ENCODE measurements at regions not wholly inside any gene's neighbourhood (a gene's known extent, or its start where the extent isn't known, plus 50 kb on each side); places are given as distances from the start of the nearest gene placed in this dataset.

DNA sequence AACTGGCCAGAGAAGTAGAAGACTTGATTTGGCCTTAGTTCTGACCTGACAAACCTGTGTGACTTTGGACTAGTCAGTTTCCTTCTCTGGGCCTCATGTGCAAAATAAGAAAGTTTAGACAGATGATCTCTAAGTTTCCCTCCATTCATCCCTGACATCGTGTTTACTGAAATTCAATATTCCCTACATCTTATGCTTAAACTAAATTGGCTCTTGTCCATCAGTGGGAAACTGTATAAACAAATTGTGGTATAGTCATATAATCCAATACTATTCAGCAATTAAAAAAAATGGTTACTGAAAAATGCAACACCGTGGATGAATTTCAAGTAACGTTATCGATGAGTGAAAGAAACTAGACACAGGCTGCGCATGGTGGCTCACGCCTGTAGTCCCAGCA, 64.4 kb upstream of the HRH1 start:
- no peak for DNase-seq (ENCODE audit: low read depth in 2 of 2)

GRCh38 chr3:11090551-11090950, 63.7 kb upstream of the HRH1 start:
- DNase-seq (ENCODE audit: low read depth in 2 of 2): no peak

- DNase-seq (ENCODE audit: low read depth in 2 of 2): no peak
These were observed 63.2 kb upstream of the HRH1 start for GRCh38 chr3:11091088-11091590.

DNA sequence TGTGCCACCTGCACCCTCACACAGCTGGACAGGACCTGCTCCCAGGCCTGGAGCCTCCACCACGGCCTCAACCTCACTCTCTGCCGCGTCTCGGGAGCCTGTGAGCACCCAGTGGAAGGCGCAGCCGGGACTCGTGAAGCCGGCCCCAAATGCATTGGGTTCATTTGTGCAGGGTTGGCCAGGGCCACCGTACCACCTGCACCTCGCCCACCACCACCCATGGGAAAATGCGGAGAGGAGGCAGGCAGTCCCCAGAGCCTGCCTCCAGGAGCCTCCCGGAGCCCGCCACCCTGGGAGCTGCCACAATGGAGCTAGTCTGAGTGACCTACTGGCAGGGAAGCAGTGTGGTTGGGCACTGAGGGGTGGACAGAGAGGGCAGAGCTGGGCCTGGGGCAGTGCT, 62.5 kb upstream of the HRH1 start:
- DNase-seq (ENCODE audit: low read depth in 2 of 2): no peak

DNA sequence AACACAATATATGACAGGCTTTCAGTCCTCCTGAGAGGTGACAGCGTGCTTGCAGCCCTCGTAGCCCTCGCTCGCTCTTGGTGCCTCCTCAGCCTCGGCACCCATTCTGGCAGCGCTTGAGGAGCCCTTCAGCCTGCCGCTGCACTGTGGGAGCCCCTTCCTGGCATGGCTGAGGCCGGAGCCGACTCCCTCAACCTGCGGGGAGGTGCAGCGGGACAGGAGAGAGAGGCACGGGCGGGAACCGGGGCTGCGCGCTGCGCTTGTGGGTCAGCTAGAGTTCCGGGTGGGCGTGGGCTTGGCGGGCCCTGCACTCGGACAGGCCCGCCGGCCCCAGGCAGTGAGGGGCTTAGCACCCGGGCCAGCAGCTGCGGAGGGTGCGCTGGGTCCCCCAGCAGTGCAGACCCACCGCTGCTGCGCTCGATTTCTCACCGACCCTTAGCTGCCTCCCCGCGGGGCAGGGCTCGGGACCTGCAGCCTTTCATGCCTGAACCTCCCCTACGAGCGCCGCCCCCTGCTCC, 60.4 kb upstream of the HRH1 start:
- no peak for DNase-seq (ENCODE audit: low read depth in 2 of 2)

- no peak for DNase-seq (ENCODE audit: low read depth in 2 of 2)
These were observed 58.4 kb upstream of the HRH1 start for GRCh38 chr3:11095932-11096265.

DNA sequence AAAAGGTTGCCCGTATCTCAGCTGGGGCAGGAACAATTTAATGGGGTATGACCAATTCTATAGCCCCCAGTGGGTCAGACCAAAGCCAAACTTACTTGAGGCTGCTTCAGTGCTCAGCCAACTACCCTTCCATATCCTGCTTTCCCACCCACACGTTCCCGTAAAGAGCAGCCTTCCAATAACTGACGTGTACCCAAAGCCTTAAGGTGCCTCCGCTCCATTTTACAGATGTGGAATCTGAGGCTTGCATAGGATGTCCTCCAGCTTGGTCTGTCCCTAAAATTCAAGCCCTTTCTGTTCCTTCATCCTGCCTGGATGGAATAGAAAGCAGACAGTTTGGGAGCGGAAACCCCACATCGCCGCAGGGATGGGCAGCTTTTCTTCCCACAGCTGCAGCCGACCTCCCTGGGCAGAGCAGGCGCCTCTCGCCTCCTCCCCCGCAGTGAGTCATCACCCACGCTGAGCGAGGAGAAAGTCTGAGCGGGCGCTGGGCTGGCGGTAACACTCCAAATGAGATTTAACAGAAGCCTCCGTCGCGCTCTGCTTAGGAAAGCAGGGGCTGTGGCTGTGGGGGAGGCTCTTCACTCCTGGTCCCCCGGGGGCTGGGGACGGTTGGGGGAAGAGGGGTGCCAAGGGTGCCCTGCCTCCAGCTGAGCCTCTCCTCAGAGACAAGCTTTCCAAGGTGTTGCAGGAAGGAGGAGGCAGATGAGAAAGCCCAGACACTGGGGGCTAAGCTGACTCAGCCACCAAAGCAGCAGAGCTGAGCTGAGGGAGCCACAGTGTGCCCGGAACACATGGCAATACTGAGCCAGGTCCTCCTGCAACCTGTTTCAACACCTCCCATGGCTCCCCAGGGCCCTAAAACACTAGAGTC, 57.8 kb upstream of the HRH1 start:
- DNase-seq (ENCODE audit: low read depth in 2 of 2): peak; percentile 73

- no peak for DNase-seq (ENCODE audit: low read depth in 2 of 2)
These were observed 55.0 kb upstream of the HRH1 start for GRCh38 chr3:11099306-11099705.
